Coronary artery (tissue), 2 donors: ENCODE measurements at regions not wholly inside any gene's neighbourhood (a gene's known extent, or its start where the extent isn't known, plus 50 kb on each side); places are given as distances from the start of the nearest gene placed in this dataset.

Experiments used
- DNase-seq: peaks from one replicate; pipeline ENCODE4 v3.0.0-alpha.2; 2017; ENCODE audit warnings: low spot score
- H3K27ac ChIP-seq, 2 donors: fragments of 200-600 bp; sonication (generic); one replicate each; pipeline ENCODE4 v1.5.1; 2016 to 2019
- H3K4me3 ChIP-seq: fragments of 200-600 bp; sonication (generic); 2 replicates; pipeline ENCODE4 v1.5.1; 2016; ENCODE audit warnings: mild to moderate bottlenecking, moderate library complexity
- TF ChIP-seq, protein P1 (sequence below): fragments of 200-600 bp; sonication (generic); IDR thresholded peaks from one replicate; pipeline ENCODE4 v1.5.1; 2019; ENCODE audit warnings: antibody characterized with exemption

DNA sequence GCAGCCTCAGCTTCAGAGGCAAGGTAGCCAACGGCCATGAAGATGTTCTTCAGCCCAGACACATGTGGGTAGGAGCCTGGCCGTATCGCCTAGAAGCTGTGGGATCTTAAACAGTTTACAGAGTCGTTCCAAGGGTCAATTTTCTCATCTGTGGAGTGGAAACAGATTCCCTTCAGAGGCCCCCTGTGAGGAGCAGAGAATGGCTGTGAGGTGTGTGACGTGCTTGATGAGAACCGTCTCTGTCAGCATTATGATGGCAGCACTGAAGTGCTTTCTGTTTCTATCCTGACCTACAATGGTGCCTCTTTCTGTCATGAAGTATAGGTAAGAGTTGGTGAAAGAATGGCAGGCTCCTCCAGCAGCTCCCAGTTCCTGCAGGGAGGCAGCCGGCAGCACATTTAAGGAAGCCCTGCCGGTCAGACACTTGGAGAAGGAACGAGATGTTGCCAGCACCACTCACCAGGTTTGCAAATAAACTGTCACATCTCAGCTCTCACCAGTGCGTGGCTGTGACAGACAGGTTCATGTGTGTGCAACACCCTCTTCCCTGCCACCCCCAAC is 277.3 kb downstream of the FOXO1 start:
- TF ChIP-seq, protein P1, sequence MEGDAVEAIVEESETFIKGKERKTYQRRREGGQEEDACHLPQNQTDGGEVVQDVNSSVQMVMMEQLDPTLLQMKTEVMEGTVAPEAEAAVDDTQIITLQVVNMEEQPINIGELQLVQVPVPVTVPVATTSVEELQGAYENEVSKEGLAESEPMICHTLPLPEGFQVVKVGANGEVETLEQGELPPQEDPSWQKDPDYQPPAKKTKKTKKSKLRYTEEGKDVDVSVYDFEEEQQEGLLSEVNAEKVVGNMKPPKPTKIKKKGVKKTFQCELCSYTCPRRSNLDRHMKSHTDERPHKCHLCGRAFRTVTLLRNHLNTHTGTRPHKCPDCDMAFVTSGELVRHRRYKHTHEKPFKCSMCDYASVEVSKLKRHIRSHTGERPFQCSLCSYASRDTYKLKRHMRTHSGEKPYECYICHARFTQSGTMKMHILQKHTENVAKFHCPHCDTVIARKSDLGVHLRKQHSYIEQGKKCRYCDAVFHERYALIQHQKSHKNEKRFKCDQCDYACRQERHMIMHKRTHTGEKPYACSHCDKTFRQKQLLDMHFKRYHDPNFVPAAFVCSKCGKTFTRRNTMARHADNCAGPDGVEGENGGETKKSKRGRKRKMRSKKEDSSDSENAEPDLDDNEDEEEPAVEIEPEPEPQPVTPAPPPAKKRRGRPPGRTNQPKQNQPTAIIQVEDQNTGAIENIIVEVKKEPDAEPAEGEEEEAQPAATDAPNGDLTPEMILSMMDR, result no peak
- H3K27ac ChIP-seq, result no peak overlapping the region
- no peak for DNase-seq
- no peak overlapping the region for H3K4me3 ChIP-seq

GRCh38 chr13:40390401-40390916 is 276.0 kb downstream of the FOXO1 start:
- no peak overlapping the region for H3K4me3 ChIP-seq
- no peak overlapping the region for H3K27ac ChIP-seq
- TF ChIP-seq, protein P1, result no peak
- no peak for DNase-seq

- Histone ChIP-seq H3K27ac (no peak overlapping the region), H3K4me3 (no peak overlapping the region)
- DNase-seq, result no peak
- TF ChIP-seq, protein P1, result no peak
Measured at GRCh38 chr13:40391788-40392187, 274.7 kb downstream of the FOXO1 start.

GRCh38 chr13:40394304-40394985 is 272.0 kb downstream of the FOXO1 start:
- Histone ChIP-seq H3K4me3 (no peak overlapping the region), H3K27ac (no peak overlapping the region)
- TF ChIP-seq, protein P1, result no peak
- DNase-seq, result no peak

DNA sequence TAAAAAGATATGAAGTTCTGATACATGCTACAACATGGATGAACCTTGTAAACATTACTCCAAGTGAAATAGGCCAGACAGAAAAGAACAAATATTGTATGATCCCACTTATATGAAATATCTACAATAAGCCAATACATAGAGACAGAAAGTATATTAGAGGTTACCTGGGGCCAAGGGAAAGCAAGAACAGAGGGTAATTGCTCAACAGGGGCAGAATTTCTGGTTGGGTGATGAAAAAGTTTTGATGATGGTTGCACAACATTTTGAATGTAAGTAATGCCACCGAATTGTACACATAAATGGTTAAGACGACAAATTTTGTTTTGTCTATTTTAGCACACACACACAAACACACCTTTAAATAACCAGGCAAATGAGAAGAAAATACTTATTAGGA is 268.4 kb downstream of the FOXO1 start:
- H3K27ac ChIP-seq, result no peak overlapping the region
- no peak overlapping the region for H3K4me3 ChIP-seq
- TF ChIP-seq, protein P1, result no peak
- DNase-seq, result no peak

DNA sequence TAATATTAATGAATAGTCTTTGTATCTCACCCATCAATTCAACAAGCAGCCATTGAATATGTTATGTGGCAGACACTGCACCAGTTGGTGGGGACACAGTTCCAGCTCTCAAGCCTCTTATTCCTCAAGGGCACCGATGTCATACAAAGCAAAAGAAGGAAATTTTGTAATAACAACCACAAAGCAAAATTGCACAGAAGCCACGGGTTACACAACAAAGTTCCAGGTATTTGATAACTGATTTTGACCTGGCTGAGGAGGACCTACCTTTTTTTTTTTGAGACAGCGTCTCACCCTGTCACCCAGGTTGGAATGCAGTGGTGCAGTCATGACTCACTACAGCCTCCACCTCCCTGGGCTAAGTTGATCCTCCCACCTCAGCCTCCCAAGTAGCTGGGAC is 266.7 kb downstream of the FOXO1 start:
- Histone ChIP-seq H3K4me3 (no peak overlapping the region), H3K27ac (no peak overlapping the region)
- TF ChIP-seq, protein P1, result no peak
- no peak for DNase-seq
